Activated CD4-positive, alpha-beta T cell treated with anti-CD3 and anti-CD28 coated beads, Interleukin-2, Interleukin-6, amounts not matched to agents 100 ng/mL and 50 ng/mL, durations not matched to agents 16 hours and 8 hours (primary cell): ENCODE measurements at regions not wholly inside any gene's neighbourhood (a gene's known extent, or its start where the extent isn't known, plus 50 kb on each side); places are given as distances from the start of the nearest gene placed in this dataset.
"Not testable (repeated sequence)": the region's sequence is repeated elsewhere in the genome, so short reads cannot be mapped to it uniquely, and the experiment has no call there.

Experiments
- DNase-seq: peaks from one replicate; pipeline ENCODE4 v3.0.0-alpha.2; 2020

- DNase-seq = not testable (repeated sequence)
These were observed 2834.1 kb downstream of the RPIA start for GRCh38 chr2:91525587-91525986.

DNA sequence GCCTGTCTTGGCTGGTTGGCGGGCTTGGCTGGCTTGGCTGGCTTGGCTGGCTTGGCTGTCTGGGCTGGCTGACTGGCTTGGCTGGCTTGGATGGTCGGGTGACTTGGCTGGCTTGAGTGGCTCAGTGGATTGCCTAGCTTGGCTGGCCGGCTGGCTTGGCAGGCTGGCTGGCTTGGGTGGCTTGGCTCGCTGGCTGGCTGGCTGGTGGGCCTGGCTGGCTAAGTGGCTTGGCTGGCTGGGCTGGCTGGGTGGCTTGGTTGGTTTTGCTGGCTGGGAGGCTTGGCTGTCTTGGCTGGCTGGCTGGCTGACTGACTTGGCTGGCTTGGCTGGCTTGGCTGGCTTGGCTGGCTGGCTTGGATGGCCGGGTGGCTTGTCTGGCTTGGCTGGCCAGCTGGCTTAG is 2834.6 kb downstream of the RPIA start:
- not testable (repeated sequence) for DNase-seq

GRCh38 chr2:91527056-91527455 is 2835.6 kb downstream of the RPIA start:
- DNase-seq = not testable (repeated sequence)

DNA sequence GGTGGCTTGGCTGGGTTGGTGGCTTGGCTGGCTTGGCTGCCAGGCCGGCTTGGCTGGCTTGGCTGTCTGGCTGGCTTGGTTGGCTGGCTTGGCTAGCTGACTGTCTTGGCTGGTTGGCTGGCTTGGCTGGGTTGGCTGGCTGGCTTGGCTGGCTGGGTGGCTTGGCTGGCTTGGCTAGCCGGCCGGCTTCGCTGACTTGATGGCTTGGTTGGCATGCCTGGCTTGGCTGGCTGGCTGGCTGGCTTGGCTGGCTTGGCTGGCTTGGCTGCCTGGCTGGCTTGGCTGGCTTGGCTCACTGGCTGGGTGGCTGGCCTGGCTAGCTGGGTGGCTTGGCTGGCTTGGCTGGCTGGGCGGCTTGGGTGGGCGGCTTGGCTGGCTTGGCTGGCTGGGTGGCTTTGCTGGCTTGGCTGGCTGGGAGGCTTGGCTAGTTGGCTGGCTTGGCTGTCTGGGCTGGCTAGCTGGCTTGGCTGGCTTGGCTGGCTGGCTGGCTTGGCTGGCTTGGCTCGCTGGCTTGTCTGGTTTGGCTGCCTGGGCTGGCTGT is 2836.1 kb downstream of the RPIA start:
- not testable (repeated sequence) for DNase-seq

DNA sequence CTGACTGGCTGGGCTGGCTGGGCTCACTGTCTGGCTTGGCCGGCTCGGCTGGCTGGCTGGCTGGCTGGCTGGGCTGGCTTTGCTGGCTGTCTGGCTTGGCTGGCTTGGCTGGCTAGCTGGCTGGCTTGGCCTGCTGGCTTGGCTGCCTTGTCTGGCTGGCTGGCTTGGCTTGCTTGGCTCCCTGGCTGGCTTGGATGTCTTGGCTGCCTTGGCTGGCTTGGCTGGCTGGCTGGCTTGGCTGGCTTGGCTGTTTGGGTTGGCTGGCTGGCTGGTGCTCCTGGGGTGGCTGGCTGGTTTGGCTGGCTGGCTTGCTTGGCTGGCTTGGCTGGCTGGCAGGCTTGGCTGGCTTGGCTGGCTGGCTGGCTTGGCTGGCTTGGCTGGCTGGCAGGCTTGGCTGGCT is 2836.9 kb downstream of the RPIA start:
- DNase-seq = not testable (repeated sequence)

DNA sequence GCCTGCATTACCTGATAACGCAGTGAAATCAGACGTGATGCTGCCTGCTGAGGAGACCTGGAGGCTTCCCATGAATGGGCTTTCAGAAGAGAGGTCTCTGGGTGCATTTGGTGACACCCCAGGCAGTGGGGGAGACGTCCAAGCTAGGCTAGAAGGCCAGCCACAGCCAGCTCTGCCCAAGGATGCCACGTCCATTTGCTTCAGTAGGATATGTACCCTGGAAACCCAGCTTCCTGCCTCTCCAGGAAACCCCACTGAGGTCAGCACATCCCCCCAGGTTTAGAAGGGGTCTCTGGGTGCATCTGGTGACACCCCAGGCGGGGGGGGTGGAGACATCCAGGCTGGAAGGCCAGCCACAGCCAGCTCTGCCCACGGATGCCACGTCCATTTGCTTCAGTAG is 2844.6 kb downstream of the RPIA start:
- DNase-seq = not testable (repeated sequence)

DNA sequence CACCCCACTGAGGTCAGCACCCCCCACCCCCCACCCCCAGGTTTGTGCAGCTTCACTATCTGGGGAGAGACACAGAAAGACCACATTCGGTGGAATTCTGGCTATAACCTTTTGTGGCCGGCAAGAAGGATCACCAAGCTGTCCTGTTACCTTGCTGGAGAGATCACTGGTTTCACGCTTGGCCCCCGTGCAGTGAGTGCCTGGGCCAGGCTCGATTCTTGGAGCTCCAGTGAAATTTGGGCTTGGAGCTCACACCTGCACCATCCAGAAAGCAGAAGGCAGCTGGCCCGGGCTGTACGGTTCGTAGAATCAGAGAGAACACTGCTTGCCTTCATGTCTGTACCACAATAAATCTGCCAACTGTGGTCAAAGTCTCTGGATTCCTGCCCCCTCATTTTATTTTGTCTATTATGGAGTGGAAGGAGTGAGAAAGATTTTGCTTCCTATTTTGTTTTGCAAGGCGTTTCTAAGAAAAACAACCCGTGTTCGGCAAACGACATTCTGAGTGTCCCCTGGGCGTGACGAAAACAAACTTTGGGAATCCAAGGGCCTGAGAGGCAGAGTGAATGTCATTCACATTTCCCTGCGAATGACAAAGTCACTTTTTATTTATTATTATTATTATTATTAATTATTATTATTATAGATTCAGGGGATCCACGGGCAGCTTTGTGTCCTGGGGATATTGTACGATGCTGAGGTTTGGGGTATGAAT is 2845.2 kb downstream of the RPIA start:
- DNase-seq = not testable (repeated sequence)

- not testable (repeated sequence) for DNase-seq
These were observed 2857.8 kb downstream of the RPIA start for GRCh38 chr2:91549316-91549715.

- not testable (repeated sequence) for DNase-seq
These were observed 2866.8 kb downstream of the RPIA start for GRCh38 chr2:91558234-91558633.

GRCh38 chr2:91559269-91559668 is 2867.8 kb downstream of the RPIA start:
- not testable (repeated sequence) for DNase-seq

- DNase-seq = not testable (repeated sequence)
These were observed 2868.6 kb downstream of the RPIA start for GRCh38 chr2:91559886-91560614.

GRCh38 chr2:91562184-91562583 is 2870.7 kb downstream of the RPIA start:
- DNase-seq = not testable (repeated sequence)

DNA sequence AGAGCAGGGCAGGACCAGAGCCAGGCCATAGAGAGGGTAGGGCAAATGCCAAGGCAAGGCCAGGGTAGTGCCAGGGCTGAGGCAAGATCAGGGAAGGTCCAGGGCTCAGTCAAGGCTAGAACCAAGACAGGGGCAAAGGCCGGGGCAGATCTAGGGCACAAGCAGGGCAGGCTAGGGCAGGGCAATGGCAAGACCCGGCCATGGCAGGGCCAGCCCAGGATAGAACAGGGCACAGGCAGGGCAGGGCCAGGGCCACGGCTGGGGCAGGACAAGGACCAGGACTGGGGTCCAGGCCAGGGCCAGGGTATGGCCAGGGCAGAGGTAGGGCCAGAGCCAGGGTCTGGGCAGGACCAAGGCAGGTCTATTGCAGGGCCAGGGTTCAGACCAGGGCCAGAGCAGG is 2873.2 kb downstream of the RPIA start:
- not testable (repeated sequence) for DNase-seq

GRCh38 chr2:91565689-91566430 is 2874.4 kb downstream of the RPIA start:
- DNase-seq = not testable (repeated sequence)

DNA sequence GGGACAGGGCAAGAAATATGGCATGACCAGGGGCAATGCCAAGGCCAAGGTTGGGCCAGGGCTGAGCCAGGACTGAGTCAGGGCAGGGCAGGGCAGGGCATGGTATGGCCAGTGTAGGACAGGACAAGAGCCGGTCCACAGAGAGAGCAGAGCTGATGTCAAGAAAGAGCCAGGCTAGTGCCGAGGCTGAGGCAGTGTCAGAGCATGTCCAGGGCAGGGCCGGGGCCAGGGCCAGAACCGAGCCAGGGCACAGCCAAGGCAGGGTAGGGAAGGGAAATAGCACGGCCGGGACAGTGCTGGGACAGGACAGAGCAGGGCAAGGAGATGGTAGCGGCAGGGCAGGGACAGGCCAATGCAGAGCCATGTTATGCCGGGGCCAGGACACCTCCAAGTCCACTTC is 2875.1 kb downstream of the RPIA start:
- DNase-seq = not testable (repeated sequence)

DNA sequence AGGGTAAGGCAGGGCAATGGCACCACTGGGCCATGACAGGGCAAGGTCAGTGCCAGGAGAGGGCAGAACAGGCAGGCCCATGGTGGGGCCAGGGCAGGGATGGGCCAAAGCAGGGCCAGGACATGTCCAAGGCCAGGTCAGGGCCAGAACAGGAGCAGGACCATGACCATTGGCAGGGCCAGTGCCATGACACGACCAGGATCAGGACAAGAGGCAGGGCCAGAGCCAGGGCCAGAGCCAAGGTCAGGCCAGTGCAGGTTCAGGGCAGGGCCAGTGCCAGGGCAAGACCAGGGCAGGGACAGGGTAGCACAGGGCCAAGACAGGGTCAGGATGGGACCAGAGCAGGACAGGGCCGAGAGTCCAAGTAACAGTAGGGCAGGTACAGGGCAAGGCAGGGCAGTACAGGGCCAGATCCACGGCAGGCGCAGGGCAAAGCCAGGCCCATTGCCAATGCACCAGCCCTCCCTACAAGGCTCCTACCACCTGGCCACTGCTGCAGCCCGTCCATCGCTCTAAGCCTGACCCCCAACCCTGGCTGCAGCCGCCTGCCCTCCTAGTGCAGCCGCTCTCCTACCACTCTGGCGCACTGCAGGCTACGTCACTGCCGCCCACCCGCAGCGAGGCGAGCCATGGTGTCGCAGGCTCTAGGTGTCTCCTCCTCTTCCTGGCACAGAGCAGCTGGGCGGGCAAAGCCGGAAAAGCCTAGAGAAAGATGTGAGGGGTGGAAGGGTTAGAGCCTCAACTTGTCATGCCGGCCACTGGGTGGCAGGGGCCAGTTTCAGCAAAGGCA is 2876.3 kb downstream of the RPIA start:
- DNase-seq = not testable (repeated sequence)

- not testable (repeated sequence) for DNase-seq
These were observed 2877.2 kb downstream of the RPIA start for GRCh38 chr2:91568391-91569338.

GRCh38 chr2:91571239-91571923 is 2879.9 kb downstream of the RPIA start:
- DNase-seq = not testable (repeated sequence)

DNA sequence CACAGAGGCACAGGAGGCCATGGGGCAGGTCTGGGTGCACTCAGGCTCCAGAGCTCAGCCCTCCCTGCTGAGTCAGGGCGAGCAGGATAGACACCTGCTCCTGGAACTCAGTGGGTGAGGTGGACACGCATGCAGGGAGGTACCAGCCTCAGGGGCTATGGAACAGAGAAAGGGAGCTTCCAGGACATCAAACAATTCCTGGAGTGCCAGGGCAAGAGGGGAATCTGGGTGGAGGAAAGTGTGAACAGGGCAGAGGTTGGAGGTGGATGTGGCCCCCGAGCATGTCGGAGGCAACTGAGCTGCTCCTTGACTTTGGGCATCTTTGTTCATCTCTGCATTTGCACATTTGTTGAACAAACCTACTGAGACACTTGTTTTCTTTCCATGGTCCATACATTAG is 2881.5 kb downstream of the RPIA start:
- DNase-seq = not testable (repeated sequence)

GRCh38 chr2:91573755-91574154 is 2882.3 kb downstream of the RPIA start:
- not testable (repeated sequence) for DNase-seq
